Epithelial cell of esophagus (primary cell): ENCODE measurements at regions not wholly inside any gene's neighbourhood (a gene's known extent, or its start where the extent isn't known, plus 50 kb on each side); places are given as distances from the start of the nearest gene placed in this dataset.
A peak's percentile ranks its signal among the peaks of the same experiment; 100 is the strongest.

Source experiments
- DNase-seq: peaks from one replicate; pipeline ENCODE4 v3.0.0; 2010; ENCODE audit warnings: low read depth
- H3K4me3 ChIP-seq: 2 replicates; pipeline ENCODE4 v1.5.1; 2011; ENCODE audit warnings: mild to moderate bottlenecking, low read length, control low read depth
- CTCF ChIP-seq: IDR thresholded peaks from 2 replicates; pipeline ENCODE4 v1.5.1; 2011; ENCODE audit warnings: low read depth, mild to moderate bottlenecking, low read length, control low read depth, inconsistent platforms; ENCODE audit not compliant: insufficient read depth; ENCODE audit errors: missing control alignments

DNA sequence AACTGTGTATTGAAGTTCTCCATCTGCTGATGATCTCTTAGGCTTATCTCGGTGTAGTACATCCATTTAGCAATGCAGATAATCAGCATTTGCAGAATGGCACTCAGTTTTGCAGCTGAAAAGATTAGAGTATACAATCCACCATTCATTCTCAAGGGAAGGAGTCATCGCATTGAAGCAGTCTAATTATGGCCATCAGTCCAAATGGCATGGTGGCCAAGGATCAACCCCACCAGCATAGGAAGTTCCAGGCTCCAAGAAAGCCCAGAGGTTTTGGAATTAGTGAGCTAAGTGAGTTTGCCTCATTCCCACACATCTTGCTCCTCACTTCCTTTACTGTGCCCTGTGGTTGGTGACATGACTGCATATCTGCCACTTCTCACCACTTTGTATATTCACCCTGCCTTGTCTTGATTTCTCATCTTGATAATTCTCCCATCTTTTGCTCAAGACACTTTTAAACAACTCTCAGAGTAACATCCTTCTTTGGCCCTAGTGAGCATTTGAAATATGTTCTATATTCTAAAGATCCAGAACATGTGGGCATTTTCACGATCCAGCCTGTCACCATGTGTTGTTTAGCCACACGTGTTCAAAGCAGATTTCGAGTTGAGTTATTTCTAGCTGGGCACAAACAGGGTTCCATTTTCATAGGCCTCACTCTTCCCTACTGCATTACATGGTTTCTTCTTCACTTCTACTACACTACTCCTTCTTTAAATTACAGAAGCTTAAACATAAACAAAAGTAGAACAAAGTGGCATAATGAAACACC, 1119.8 kb downstream of the TSN start:
- no peak for DNase-seq
- no peak for TF ChIP-seq CTCF

GRCh38 chr2:122883849-122884248, 1128.4 kb downstream of the TSN start:
- TF ChIP-seq CTCF, result no peak
- DNase-seq, result no peak

More for the DNA sequence above, 1119.8 kb downstream of the TSN start:
- H3K4me3 ChIP-seq, result no peak overlapping the region

DNA sequence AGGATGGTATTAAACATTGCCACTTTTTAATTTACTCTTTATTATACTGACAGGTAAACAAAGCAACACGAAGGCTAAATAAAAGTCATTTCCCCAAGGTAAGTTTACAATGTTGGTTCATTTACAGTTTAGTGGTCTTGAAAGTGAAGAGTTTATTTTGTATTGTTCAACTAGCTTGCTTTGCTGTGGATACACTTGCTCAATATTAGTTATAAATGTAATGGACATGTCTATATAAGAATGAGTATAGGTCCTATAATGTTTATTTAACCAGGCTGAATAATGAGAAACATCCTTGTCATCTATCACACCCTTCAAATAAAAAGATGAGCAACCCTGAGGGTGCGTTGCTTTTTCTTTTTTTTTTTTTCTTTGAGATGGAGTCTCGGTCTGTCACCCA, 1129.4 kb downstream of the TSN start:
- no peak overlapping the region for H3K4me3 ChIP-seq
- TF ChIP-seq CTCF, result no peak
- no peak for DNase-seq

More at GRCh38 chr2:122883849-122884248, 1128.4 kb downstream of the TSN start:
- no peak overlapping the region for H3K4me3 ChIP-seq

GRCh38 chr2:122885436-122885835, 1130.0 kb downstream of the TSN start:
- TF ChIP-seq CTCF, result no peak
- peak; percentile 63 for DNase-seq
- H3K4me3 ChIP-seq, result no peak overlapping the region

GRCh38 chr2:122886479-122887145, 1131.2 kb downstream of the TSN start:
- H3K4me3 ChIP-seq, result no peak overlapping the region
- TF ChIP-seq CTCF, result no peak
- DNase-seq, result no peak

- DNase-seq, result no peak
- H3K4me3 ChIP-seq, result no peak overlapping the region
- no peak for TF ChIP-seq CTCF
Measured at GRCh38 chr2:122899614-122900013, 1125.5 kb upstream of the CNTNAP5 start.

- no peak overlapping the region for H3K4me3 ChIP-seq
- no peak for DNase-seq
- no peak for TF ChIP-seq CTCF
Measured at GRCh38 chr2:122905431-122905830, 1119.7 kb upstream of the CNTNAP5 start.
